ENCODE measurements at regions not wholly inside any gene's neighbourhood (a gene's known extent, or its start where the extent isn't known, plus 50 kb on each side); places are given as distances from the start of the nearest gene placed in this dataset.

DNA sequence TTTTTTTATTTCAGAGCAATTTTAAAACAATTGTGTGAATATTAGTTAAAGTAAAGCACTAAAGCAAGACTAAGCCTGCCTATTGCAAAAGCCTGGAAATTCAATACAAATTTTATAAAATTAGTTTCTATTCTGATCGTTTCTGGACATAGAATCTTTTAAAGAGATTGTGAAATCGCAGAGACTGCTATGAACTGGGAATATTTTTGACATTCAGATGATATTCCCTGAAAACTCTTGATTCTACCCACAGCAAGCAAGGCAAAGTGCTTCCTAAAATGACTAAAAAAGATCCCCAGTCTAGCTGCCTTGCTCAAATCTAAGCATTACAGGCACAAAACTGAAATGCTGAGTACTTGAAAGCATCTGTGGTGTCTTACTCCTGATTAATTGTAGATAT is 187.6 kb upstream of the CEP162 start:
- no peak overlapping the region for H3K4me2 ChIP-seq (ENCODE audit: insufficient read depth in 1 of 2, low read depth in 2 of 2, low read length in 2 of 2)
- no peak overlapping the region for H3K4me3 ChIP-seq (ENCODE audit: extremely low read depth in 1 of 4, insufficient read depth in 2 of 4, low read depth in 3 of 4, low read length in 4 of 4)
- no peak overlapping the region for H3K56ac ChIP-seq (replicated peaks; ENCODE audit: insufficient read length, low read depth, low read length)
- FAIRE-seq = no peak
- H3K23me2 ChIP-seq (ENCODE audit: low read depth, low read length) = no peaks in the 10 kb centered on the region
- no peak overlapping the region for H4K8ac ChIP-seq (ENCODE audit: extremely low read depth, insufficient read depth, low read length)
- ChIA-PET CTCF (ENCODE audit: partially characterized antibody) (no interaction called here), POLR2A (ENCODE audit: partially characterized antibody) (interaction anchor here (0.6 kb wide), 1 partner anchor 69 kb away, joined by 3 read pairs; no protein-coding TSS in a partner anchor)
- H3K4me1 ChIP-seq (replicated peaks in 1 of 4; ENCODE audit: control insufficient read depth in 3 of 4, insufficient read depth in 4 of 4, low read length in 3 of 4) = no peaks in the 10 kb centered on the region
- no peak overlapping the region for H3K23ac ChIP-seq (ENCODE audit: insufficient read length)
- no peak for TF ChIP-seq NRF1 (IDR thresholded peaks at IDR 0.05; ENCODE audit: low read depth, low read length)
- H2BK20ac ChIP-seq (ENCODE audit: low read length) = no peak overlapping the region
- H3K36me3 ChIP-seq (ENCODE audit: control insufficient read depth in 2 of 4, insufficient read depth in 4 of 4, low read length in 3 of 4) = no peaks in the 10 kb centered on the region
- H3K79me2 ChIP-seq (ENCODE audit: control insufficient read depth in 1 of 2, insufficient read depth in 2 of 2, low read length in 2 of 2) = no peaks in the 10 kb centered on the region
- H3K27me3 ChIP-seq (replicated peaks in 1 of 4; ENCODE audit: control insufficient read depth in 3 of 4, extremely low read depth in 1 of 4, insufficient read depth in 3 of 4, low read length in 3 of 4) = no peaks in the 10 kb centered on the region
- no peak overlapping the region for H2AFZ ChIP-seq (ENCODE audit: low read length)
- H3K4ac ChIP-seq (replicated peaks; ENCODE audit: insufficient read length, low read depth, low read length) = no peak overlapping the region
- H2BK5ac ChIP-seq (ENCODE audit: low read depth, low read length) = no peak overlapping the region
- WGBS, 2 experiments (ENCODE audit: extremely low coverage in 1 of 2, insufficient coverage in 1 of 2, insufficient read length in 1 of 2, insufficient replicate concordance in 2 of 2, low coverage in 1 of 2, low lambda C conversion rate in 2 of 2, missing lambda C conversion rate in 1 of 2) = 83% methylated on average over 2 of the region's 2 CpGs; no CpG with 5 or more reads in 1 of the 2 experiments
- no peak overlapping the region for H3K18ac ChIP-seq (ENCODE audit: extremely low read depth, low read length)
- H2BK15ac ChIP-seq (ENCODE audit: low read length) = no peak overlapping the region
- no peaks in the 10 kb centered on the region for H3K9me3 ChIP-seq (ENCODE audit: insufficient read depth in 2 of 2, low read depth in 1 of 2, low read length in 1 of 2)
- H3K14ac ChIP-seq (ENCODE audit: insufficient read length) = no peak overlapping the region
- no peak overlapping the region for H2BK12ac ChIP-seq (ENCODE audit: low read depth, low read length)
- no peak overlapping the region for H3K9ac ChIP-seq (replicated peaks in 1 of 4; ENCODE audit: extremely low read depth in 1 of 4, low read depth in 3 of 4, low read length in 3 of 4)
- no peaks in the 10 kb centered on the region for H4K20me1 ChIP-seq (replicated peaks in 1 of 2; ENCODE audit: control insufficient read depth in 1 of 2, insufficient read depth in 2 of 2, low read length in 2 of 2)
- H4K91ac ChIP-seq (replicated peaks; ENCODE audit: insufficient read length, low read length) = no peak overlapping the region
- DNase-seq (ENCODE audit: low read depth in 1 of 2, low spot score in 2 of 2) = no peak
- no peak overlapping the region for H2BK120ac ChIP-seq (replicated peaks; ENCODE audit: low read depth, low read length)
- H4K5ac ChIP-seq (ENCODE audit: insufficient read length, low read depth, low read length) = no peak overlapping the region
- H3K79me1 ChIP-seq (ENCODE audit: low read depth, low read length) = no peaks in the 10 kb centered on the region
- no peak overlapping the region for H3K27ac ChIP-seq (ENCODE audit: low read depth, low read length)
- H2AK5ac ChIP-seq (ENCODE audit: low read depth, low read length) = no peak overlapping the region

All from H1 (cell line).